Heart left ventricle (tissue), 13 donors: ENCODE measurements at regions not wholly inside any gene's neighbourhood (a gene's known extent, or its start where the extent isn't known, plus 50 kb on each side); places are given as distances from the start of the nearest gene placed in this dataset.

ENCODE experiments used
- CTCF ChIP-seq, 12 donors: fragments of 200-600 bp; sonication (generic) in 4 of 12; IDR thresholded peaks; one replicate each; pipeline versions ENCODE4 v1.5.0 to v1.8.0; 2018 to 2022; ENCODE audit warnings: antibody characterized with exemption in 12 of 12, mild to moderate bottlenecking in 5 of 12
- POLR2A ChIP-seq, 2 donors: fragments of 450-650 bp; IDR thresholded peaks; one replicate each; pipeline ENCODE4 v1.6.1; 2017; ENCODE audit warnings: antibody characterized with exemption in 2 of 2, mild to moderate bottlenecking in 2 of 2, moderate library complexity in 2 of 2
- donor health status: ischemic (EF 13 %, LVEDD 7.1; RV severe dilation, severe dysfunction).
- donor health status: DM: no; HTN: yes; CAD: no.
- donor health status: DM: no; HTN: no; CAD: no.
- donor health status: ischemic (EF 25% LVEDD 6.9; RV normal size, moderate dysfunction).
- donor health status: ischemic (EF 25% LVEDD 5.7; RV mildly dilated, moderate dysfunction).
- donor health status: ischemic (EF 35%, LVEDD 5.7; RV mildly dilated, moderate dysfunction).
- donor health status: nonischemic (EF 11% LVEDD 7.7; RV severe dilation, severe dysfunction).
- donor health status: DM: yes; HTN: yes; CAD: no.
- donor health status: PGD.
- donor health status: ischemic (EF 29% LVEDD 5.4; RV normal size, mild dysfunction).
- donor health status: nonischemic (EF 23%, LVEDD 6.1; RV moderate dilation, normal function).

DNA sequence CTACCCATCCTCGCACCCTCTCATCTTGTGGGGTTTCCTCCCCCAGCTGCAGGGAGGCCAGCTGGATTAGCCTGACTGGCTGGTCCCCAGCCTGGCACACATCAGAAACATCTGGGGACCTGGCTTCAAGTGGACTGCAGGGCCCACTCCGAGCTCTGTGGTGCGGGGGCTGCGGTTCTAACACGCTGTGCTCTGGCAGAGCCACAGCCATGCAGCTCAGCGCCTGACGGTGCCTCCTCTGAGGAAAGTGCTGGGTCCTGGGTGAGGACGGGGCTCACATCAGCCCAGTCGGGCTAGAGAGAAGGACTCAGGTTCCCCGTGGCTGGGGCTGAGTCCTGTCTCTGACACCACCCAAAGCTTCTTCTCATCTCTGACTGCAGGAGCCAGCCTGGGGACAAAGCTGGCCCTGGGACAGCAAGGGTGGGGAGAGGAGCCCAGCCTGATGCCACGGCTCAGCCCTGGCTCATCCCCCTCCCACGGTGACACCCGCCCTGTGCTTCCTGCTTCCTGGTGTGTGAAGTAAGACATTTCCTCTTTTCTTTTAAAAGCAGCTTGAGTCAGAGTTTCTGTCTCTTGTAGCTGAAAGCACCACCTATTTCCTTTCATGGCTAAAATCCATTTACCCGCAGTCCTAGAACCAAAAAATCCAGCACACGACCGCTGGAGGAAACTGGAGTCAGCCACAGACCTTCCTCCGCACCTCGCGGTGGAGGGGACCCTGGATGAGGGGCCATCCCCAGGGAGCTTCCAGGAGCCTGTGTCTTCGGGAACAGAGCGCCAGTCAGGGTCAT, 127.4 kb upstream of the AFDN start:
- TF ChIP-seq CTCF (IDR thresholded peaks at IDR 0.05) (no peak), POLR2A (IDR thresholded peaks at IDR 0.05) (no peak)
